PC-3 (cell line): ENCODE measurements at regions not wholly inside any gene's neighbourhood (a gene's known extent, or its start where the extent isn't known, plus 50 kb on each side); places are given as distances from the start of the nearest gene placed in this dataset.

ENCODE experiments used
- EZH2 ChIP-seq: fragments of 300-600 bp; sonication (generic); IDR thresholded peaks from one replicate; pipeline ENCODE4 v1.6.1; 2017; ENCODE audit warnings: antibody characterized with exemption, mild to moderate bottlenecking, low read length; ENCODE audit not compliant: unreplicated experiment
- EZH2phosphoT487 ChIP-seq: fragments of 300-600 bp; sonication (generic); IDR thresholded peaks from 2 replicates; pipeline ENCODE4 v1.6.1; 2018; ENCODE audit warnings: mild to moderate bottlenecking, antibody characterized with exemption, low read length, borderline replicate concordance
- TF ChIP-seq, protein P1 (sequence below): fragments of 300-600 bp; sonication (generic); conservative IDR thresholded peaks from 2 replicates; pipeline ENCODE4 v1.5.1; 2017; ENCODE audit warnings: antibody characterized with exemption, low read depth, mild to moderate bottlenecking, low read length

GRCh38 chr9:90019626-90020025 lies 414.8 kb downstream of the GADD45G start:
- TF ChIP-seq, protein P1, sequence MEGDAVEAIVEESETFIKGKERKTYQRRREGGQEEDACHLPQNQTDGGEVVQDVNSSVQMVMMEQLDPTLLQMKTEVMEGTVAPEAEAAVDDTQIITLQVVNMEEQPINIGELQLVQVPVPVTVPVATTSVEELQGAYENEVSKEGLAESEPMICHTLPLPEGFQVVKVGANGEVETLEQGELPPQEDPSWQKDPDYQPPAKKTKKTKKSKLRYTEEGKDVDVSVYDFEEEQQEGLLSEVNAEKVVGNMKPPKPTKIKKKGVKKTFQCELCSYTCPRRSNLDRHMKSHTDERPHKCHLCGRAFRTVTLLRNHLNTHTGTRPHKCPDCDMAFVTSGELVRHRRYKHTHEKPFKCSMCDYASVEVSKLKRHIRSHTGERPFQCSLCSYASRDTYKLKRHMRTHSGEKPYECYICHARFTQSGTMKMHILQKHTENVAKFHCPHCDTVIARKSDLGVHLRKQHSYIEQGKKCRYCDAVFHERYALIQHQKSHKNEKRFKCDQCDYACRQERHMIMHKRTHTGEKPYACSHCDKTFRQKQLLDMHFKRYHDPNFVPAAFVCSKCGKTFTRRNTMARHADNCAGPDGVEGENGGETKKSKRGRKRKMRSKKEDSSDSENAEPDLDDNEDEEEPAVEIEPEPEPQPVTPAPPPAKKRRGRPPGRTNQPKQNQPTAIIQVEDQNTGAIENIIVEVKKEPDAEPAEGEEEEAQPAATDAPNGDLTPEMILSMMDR, result no peak
- no peak for TF ChIP-seq EZH2
- TF ChIP-seq EZH2phosphoT487, result no peak
